ENCODE measurements at regions not wholly inside any gene's neighbourhood (a gene's known extent, or its start where the extent isn't known, plus 50 kb on each side); places are given as distances from the start of the nearest gene placed in this dataset.

- no peak for DNase-seq
Measured at GRCh38 chr5:38755181-38755580, 90.6 kb upstream of the OSMR start.

DNA sequence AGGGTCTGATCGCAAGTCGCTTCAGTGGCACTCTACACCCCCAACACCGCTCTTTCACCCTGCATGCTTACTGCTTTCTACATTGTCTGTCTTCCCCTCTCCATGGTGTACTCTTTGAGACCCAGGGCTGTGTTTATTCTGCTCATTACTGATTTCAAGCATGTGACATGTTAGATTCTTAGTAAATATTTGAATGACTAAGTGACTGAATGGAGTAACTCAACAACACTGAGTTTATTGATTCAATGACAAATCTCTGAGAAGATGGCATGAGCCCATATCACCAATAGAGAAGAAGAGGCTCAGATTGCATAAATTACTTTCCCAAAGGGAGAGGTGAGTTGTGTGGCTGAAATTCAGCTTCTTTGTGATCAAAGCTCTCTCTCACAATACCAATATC, 89.7 kb upstream of the OSMR start:
- no peak for DNase-seq

- DNase-seq = no peak
Measured at GRCh38 chr5:38757451-38758245, 88.2 kb upstream of the OSMR start.

DNA sequence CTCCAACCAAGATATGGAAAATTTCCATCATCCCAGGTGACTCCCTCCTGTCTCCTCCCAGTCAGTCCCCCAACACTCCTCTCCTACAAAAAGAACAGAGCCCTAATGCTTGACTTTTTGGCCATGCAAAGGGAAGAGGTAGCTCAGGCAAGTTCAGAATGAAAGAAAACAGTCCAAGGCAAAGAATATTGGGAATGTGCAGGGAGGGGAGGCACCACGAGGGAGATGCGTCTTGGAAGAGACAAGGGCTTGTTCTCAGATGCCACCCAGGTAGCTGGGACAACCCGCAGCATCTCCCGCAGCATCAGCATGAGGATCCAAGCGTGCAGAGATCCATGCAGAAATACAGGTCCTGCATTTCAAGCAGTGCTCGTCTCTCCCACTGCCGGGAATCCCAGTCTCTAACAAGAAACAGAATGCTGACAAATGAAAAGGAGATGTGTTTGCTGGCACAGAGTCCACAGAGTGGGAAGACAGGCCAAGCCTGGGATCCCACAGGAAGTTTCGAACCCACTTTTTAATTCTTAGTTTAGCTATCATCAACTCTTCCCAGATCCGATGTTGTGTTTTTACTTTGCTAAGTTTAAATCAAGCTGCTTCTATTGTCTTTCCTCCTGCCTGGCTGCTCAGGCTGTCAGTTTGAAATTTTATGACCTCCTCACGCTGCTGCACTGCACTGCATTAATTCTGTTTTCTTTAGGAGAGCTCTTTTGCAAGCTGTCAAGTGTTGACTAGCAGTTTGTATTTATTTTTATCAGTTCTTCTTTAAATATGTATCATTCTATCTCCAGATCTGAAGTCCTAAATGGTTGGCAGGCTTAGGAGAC, 86.8 kb upstream of the OSMR start:
- no peak for DNase-seq

DNA sequence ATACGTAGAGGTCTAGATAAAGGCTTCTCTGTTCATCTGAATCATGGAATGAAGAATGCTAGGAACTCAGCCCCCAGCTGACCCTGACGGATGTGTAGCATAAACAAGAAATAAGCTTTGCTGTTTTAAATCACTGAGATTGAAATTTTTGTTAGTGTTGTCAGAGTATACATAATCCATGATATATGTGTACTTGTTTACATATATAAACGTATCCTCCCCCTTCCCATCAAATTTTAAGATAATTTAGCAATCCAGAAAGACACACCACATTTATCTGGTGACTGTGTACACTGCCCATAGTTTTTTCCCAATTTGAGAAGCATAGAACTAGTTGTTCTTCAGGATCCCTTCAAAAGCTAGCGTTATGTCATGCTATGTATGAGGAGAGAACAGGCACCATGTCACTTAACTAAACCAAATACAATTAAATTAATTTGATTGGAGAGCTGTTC, 80.8 kb upstream of the OSMR start:
- DNase-seq = no peak

GRCh38 chr5:38765399-38765861, 80.4 kb upstream of the OSMR start:
- no peak for DNase-seq

GRCh38 chr5:38766151-38766550, 79.7 kb upstream of the OSMR start:
- DNase-seq = no peak

- DNase-seq = no peak
Measured at GRCh38 chr5:38768412-38769211, 77.2 kb upstream of the OSMR start.

- DNase-seq = no peak
Measured at GRCh38 chr5:38772471-38772870, 73.3 kb upstream of the OSMR start.

DNA sequence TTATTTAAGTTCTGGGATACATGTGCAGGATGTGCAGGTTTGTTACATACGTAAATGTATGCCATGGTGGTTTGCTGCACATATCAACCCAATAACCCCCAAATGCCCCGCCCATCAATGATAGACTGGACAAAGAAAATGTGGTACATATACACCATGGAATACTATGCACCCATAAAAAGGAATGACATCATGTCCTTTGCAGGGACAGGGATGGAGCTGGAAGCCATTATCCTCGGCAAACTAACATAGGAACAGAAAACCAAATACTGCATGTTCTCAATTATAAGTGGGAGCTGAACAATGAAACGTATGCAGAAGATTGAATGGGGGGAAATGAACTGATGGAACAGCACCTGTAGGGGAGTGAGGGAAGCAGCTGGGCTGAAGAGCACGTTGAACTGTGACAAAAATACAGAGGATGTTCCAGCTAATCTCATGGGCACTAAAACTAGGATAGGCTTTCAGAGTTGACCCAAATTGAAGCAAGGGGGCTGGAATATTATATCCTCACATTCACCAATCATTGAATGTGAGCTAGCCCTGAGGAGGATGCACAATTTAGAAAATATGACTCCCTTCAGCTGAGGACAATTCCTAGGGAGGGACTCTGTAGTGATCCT, 70.5 kb upstream of the OSMR start:
- DNase-seq = no peak

GRCh38 chr5:38776149-38776896, 69.5 kb upstream of the OSMR start:
- DNase-seq = no peak

DNA sequence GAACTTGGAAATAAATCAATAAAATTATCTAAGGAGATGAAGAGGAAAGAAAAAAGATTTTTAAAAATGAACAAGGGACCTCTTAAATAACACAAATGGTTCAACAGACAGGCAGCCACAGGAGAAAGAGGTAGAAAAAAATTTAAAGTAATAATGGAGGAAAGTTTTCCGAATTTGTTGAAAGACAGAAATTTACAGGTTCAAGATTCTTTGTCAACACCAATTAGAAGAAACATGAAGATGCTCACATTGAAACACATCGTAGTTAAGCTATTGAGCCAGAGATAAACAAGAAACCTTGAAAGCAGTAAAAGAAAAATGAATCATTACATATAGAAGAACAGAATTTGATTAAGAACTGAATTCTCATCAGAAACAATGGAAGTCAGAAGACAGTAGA, 68.7 kb upstream of the OSMR start:
- DNase-seq = no peak

DNA sequence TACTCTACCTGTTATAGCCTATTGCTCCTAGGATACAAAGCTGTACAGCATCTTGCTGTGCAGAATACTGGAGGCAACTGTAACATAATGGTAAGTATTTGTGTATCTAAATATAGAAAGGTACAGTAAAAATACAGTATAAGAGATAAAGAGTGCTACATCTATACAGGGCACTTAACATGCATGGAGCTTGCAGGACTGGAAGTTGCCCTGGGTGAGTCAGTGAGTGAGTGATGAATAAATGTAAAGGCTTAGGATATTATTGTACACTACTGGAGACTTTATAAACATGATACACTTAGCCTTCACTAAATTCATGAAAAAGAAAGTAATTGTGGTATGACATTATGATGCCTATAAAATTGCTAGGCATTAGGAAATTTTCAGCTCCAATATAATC, 65.5 kb upstream of the OSMR start:
- DNase-seq = no peak

DNA sequence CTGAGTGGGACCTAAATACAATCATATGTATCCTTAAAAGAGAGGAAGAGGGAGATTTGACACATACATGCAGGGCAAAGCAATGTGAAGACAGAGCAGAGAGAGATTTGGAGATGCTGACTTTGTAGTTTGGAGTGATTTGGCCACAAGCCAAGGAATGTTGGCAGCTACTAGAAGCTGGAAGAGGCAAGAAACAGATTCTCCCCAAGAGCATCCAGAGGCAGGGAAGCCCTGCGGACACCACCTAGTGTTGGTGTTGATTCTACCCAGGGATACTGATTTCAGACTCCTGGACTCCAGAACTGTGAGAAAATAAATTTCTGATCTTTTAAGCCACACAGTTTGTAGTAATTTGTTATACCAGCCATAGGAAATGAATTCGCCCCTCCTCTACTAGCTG, 64.9 kb upstream of the OSMR start:
- no peak for DNase-seq

- no peak for DNase-seq
Measured at GRCh38 chr5:38782180-38782835, 63.5 kb upstream of the OSMR start.

DNA sequence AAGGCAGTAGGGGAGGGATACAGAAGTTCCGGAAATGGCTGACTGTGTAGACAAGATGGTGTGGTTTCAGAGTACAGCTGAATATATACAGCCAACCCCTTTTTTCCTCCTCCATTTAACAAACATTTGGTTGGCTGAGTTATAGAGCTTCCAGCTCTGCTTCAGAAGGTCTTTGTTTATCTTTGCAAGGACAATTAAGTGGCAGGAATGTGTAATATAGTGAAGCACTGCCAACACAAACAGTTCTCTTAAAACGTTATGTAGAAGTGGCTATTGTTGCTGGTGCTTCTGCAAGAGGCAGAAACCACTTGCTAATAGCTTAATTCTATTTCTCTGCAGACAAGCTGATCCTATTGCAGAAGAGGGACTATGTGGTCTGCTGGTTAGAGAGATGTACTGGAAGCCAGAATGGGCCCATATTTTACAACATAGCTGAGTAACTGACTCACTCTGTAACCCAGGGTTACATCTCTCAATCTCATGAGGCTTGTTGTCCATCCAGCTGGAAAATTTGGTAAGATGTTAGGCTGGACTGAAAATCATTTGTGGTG, 62.7 kb upstream of the OSMR start:
- DNase-seq = no peak

DNA sequence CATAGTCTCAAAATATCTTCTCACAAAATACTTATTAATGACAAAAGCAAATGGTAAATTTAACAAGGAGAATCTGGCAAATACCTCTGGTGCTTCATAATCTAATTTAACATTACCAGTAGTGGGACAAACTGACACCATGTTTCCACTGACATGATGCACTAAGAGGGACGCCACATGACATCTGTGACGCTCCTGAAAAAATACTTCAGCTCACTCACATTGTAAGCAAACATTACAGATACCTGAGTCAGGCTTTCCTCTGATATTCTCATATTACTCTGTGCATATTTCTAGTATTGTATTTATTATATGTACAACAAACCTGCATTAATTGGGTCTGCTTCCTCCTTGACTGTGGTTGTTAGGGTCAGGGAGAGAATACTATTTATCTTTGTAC, 56.7 kb upstream of the OSMR start:
- DNase-seq = no peak

GRCh38 chr5:38789777-38790176, 56.0 kb upstream of the OSMR start:
- DNase-seq = no peak

- no peak for DNase-seq
Measured at GRCh38 chr5:38790268-38790667, 55.5 kb upstream of the OSMR start.

GRCh38 chr5:38790891-38791290, 54.9 kb upstream of the OSMR start:
- DNase-seq = no peak

DNA sequence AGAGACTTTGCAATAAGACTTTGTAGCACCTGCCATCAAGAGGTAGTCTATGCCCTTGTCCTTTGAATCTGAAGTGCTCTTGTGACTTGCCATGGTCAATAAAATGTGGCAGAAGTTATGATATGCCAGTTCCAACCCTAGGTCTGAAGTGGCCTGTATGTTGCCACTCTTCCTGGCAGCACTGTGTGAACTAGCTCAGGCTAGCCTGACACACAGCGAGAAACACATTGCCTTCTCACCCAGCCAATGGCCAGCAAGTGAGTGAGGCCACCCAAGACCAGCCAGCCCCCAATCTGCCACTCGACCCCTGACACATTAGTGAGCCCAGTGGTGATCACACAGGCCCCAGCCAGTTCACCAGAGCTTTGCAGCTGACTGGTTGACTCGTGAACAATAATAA, 52.7 kb upstream of the OSMR start:
- DNase-seq = no peak
